ENCODE measurements at regions not wholly inside any gene's neighbourhood (a gene's known extent, or its start where the extent isn't known, plus 50 kb on each side); places are given as distances from the start of the nearest gene placed in this dataset.
"Not testable (repeated sequence)": the region's sequence is repeated elsewhere in the genome, so short reads cannot be mapped to it uniquely, and the experiment has no call there.

DNA sequence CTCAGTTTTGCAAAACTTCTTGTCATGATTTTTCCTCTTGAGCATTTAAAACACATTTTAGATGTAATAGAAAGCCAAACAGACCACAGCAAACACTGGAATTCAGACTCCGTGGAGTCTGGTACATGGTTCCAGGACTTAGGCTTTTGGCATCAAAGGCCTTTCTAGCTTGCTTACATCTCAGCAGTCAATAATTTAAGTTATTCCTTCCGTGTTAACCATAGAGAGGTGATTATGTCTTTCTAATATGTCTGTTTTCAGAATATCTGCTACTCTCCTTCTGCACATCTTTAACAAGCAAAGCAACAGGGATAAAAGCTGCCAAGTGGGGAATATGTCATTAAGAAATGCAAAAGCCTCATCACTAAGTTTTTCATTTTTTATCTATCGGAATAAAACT, 171.7 kb upstream of the CRBN start:
- Histone ChIP-seq H3K27me3 (ENCODE audit: control insufficient read depth, insufficient read depth, low read length) (no peaks in the 10 kb centered on the region), H3K4me3 (ENCODE audit: insufficient read depth, low read depth, low read length) (no peak overlapping the region), H3K36me3 (replicated peaks; ENCODE audit: control insufficient read depth, insufficient read depth, low read length) (no peaks in the 10 kb centered on the region)
- no peak for DNase-seq

DNA sequence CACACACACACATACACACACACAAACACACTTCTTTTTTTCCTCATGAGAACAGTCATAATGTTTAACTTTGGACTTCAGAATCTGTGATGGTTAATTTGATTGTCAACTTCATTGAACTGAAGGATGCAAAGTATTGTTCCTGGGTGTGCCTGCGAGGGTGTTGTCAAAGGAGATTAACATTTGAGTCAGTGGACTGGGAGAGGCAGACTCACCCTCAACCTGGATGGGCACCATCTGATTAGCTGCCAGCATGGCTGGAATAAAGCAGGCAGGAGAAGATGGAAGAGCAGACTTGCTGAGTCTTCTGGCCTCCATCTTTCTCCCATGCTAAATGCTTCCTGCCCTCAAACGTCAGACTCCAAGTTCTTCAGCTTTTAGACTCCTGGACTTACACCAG, 167.6 kb upstream of the CRBN start:
- not testable (repeated sequence) for DNase-seq; H3K27me3 ChIP-seq (ENCODE audit: control insufficient read depth, insufficient read depth, low read length); H3K36me3 ChIP-seq (replicated peaks; ENCODE audit: control insufficient read depth, insufficient read depth, low read length); H3K4me3 ChIP-seq (ENCODE audit: insufficient read depth, low read depth, low read length)

DNA sequence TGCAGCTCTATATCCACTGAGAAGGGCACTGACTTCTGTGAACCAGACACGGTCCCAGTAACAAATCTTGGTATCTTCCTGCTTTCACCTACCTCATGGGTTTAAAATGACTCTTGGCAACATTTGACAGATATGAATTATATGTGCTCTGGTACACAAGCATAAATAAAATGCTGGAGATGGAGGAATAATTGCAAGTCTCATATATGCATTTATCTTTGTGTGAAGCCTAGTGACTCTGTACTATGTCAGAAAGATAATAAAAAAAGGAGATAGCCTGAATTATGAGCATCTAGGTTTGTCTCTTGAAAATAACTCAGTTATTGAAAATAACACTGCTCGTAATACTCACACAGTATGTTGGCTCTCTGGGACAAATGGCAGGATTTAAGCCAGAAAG, 167.1 kb upstream of the CRBN start:
- H3K36me3 ChIP-seq (replicated peaks; ENCODE audit: control insufficient read depth, insufficient read depth, low read length): no peaks in the 10 kb centered on the region
- no peaks in the 10 kb centered on the region for H3K27me3 ChIP-seq (ENCODE audit: control insufficient read depth, insufficient read depth, low read length)
- no peak overlapping the region for H3K4me3 ChIP-seq (ENCODE audit: insufficient read depth, low read depth, low read length)
- no peak for DNase-seq

DNA sequence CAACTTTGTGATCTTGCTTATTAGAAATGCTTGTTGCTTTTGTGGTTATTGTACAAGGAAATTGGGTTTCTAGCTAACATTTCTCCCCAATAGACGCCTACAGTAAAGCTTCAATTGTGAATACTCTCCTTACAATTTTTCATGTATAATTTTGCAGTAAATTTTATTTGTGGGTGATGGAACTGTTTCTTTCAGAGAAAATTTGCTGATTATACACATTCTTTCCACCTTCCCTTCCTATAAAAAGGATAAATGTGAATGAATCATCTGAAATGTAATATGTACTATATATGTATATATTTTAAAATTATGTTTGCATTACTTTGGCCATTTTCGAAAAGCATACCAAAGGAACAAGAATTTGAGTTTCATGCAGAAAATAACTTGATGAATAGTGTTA, 162.7 kb upstream of the CRBN start:
- DNase-seq: no peak
- Histone ChIP-seq H3K27me3 (ENCODE audit: control insufficient read depth, insufficient read depth, low read length) (no peaks in the 10 kb centered on the region), H3K4me3 (ENCODE audit: insufficient read depth, low read depth, low read length) (no peak overlapping the region), H3K36me3 (replicated peaks; ENCODE audit: control insufficient read depth, insufficient read depth, low read length) (no peaks in the 10 kb centered on the region)

GRCh38 chr3:3340965-3341895, 161.7 kb upstream of the CRBN start:
- Histone ChIP-seq H3K4me3 (ENCODE audit: insufficient read depth, low read depth, low read length) (no peak overlapping the region), H3K36me3 (replicated peaks; ENCODE audit: control insufficient read depth, insufficient read depth, low read length) (no peaks in the 10 kb centered on the region), H3K27me3 (ENCODE audit: control insufficient read depth, insufficient read depth, low read length) (no peaks in the 10 kb centered on the region)
- no peak for DNase-seq

DNA sequence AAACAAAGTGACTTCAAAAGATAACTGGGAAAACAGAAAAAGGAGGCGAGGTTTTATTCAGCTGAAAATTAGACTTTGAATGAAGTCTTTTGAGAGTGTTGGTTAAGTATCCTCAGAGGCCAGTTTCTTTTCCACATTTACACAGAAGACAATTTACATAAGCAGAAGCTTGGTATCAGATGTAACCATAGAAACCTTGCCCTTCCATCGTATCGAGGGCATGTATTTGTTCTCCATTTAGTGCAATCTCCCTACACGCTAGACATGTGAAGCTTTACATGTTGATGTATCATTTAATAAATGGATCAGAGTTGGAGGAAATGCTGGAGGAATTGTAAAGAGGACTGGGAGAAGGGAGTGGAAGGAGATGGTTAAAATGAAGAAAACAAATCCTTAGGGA, 161.0 kb upstream of the CRBN start:
- Histone ChIP-seq H3K27me3 (ENCODE audit: control insufficient read depth, insufficient read depth, low read length) (no peaks in the 10 kb centered on the region), H3K36me3 (replicated peaks; ENCODE audit: control insufficient read depth, insufficient read depth, low read length) (no peaks in the 10 kb centered on the region), H3K4me3 (ENCODE audit: insufficient read depth, low read depth, low read length) (no peak overlapping the region)
- DNase-seq: no peak

GRCh38 chr3:3335903-3336302, 156.4 kb upstream of the CRBN start:
- no peak for DNase-seq
- Histone ChIP-seq H3K27me3 (ENCODE audit: control insufficient read depth, insufficient read depth, low read length) (no peaks in the 10 kb centered on the region), H3K4me3 (ENCODE audit: insufficient read depth, low read depth, low read length) (no peak overlapping the region), H3K36me3 (replicated peaks; ENCODE audit: control insufficient read depth, insufficient read depth, low read length) (no peaks in the 10 kb centered on the region)

DNA sequence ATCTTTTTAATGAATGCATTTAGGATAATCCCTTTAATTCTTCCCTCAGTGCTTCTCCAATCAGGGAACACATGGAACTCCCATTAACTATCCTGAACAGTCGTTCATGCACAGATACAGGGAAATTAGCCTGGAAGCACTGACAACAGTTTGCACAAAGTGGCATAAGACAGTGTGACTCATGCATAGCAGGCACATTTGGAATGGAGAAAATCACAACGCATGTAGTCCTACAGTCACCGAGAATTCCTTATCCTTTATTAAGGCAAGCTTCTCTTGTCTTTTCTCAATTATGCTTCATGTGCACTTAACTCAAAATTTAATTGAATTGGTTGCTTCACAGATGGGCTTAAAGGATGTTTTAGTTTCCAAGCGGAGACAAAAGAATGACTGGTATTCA, 155.0 kb upstream of the CRBN start:
- Histone ChIP-seq H3K4me3 (ENCODE audit: insufficient read depth, low read depth, low read length) (no peak overlapping the region), H3K36me3 (replicated peaks; ENCODE audit: control insufficient read depth, insufficient read depth, low read length) (no peaks in the 10 kb centered on the region), H3K27me3 (ENCODE audit: control insufficient read depth, insufficient read depth, low read length) (no peaks in the 10 kb centered on the region)
- DNase-seq: no peak

DNA sequence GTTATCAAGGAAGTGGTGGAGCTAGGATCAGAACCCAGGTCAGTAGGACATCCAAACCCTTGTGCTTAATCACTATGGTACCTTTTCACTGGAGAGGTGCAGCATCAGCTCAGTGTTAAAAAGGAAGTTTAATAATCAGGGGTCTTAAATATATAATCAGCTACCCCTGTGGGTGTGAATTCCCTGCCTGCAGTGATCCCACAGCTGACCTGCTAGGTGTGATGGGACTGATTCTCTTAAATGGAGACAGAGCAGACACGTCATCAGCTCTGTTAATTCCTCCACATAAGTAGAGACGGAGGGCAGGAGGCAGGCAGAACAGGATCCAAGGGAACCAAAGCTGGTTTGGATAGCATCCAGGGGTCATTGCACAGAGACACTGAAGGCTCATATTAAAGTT, 154.1 kb upstream of the CRBN start:
- H3K4me3 ChIP-seq (ENCODE audit: insufficient read depth, low read depth, low read length): no peak overlapping the region
- H3K36me3 ChIP-seq (replicated peaks; ENCODE audit: control insufficient read depth, insufficient read depth, low read length): no peaks in the 10 kb centered on the region
- no peak for DNase-seq
- no peaks in the 10 kb centered on the region for H3K27me3 ChIP-seq (ENCODE audit: control insufficient read depth, insufficient read depth, low read length)

- Histone ChIP-seq H3K4me3 (ENCODE audit: insufficient read depth, low read depth, low read length) (no peak overlapping the region), H3K36me3 (replicated peaks; ENCODE audit: control insufficient read depth, insufficient read depth, low read length) (no peaks in the 10 kb centered on the region), H3K27me3 (ENCODE audit: control insufficient read depth, insufficient read depth, low read length) (no peaks in the 10 kb centered on the region)
- no peak for DNase-seq
These were observed 137.0 kb upstream of the CRBN start for GRCh38 chr3:3316521-3316920.

DNA sequence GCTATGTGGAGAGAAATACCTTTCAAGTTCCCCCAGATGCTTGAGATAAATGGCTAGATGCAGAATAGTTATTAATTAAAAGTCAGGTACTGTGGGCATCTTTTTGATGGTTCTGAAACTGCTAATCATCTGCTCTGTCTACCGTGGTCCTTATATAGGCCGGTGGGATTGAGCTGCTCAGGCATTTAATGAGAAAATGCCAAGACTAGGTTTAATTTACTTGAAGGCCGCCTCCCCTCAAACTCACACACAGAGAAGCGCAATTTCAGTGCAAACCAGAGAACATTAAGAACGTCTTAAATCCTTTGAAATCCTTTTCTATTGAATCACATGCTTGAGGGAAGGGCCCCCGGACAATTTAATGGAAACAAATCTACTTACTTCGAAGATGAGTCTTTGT, 136.4 kb upstream of the CRBN start:
- no peak for DNase-seq
- H3K36me3 ChIP-seq (replicated peaks; ENCODE audit: control insufficient read depth, insufficient read depth, low read length): no peaks in the 10 kb centered on the region
- H3K4me3 ChIP-seq (ENCODE audit: insufficient read depth, low read depth, low read length): no peak overlapping the region
- H3K27me3 ChIP-seq (ENCODE audit: control insufficient read depth, insufficient read depth, low read length): no peaks in the 10 kb centered on the region

DNA sequence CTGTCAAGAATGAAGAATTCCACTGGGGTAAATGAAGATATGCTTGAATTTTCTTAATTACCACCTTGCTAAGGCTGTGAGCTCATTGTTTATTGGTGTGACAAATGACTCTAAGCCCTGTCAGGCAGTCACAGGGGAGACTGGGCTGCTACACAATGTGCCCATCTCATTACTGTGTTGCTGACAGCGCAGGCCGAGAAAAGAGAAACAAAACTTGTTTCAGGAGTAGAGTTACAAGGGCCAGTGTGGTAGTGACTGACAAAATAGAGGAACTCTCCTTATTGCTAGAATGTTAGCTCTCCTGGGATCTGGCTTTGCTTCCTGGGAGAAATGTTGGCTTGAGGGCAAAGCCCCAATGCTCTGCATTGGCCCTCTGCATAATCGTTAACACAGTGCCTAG, 130.4 kb upstream of the CRBN start:
- DNase-seq: no peak
- no peak overlapping the region for H3K4me3 ChIP-seq (ENCODE audit: insufficient read depth, low read depth, low read length)
- H3K36me3 ChIP-seq (replicated peaks; ENCODE audit: control insufficient read depth, insufficient read depth, low read length): no peaks in the 10 kb centered on the region
- H3K27me3 ChIP-seq (ENCODE audit: control insufficient read depth, insufficient read depth, low read length): no peaks in the 10 kb centered on the region

GRCh38 chr3:3308809-3309208, 129.3 kb upstream of the CRBN start:
- H3K36me3 ChIP-seq (replicated peaks; ENCODE audit: control insufficient read depth, insufficient read depth, low read length): no peaks in the 10 kb centered on the region
- no peak for DNase-seq
- no peaks in the 10 kb centered on the region for H3K27me3 ChIP-seq (ENCODE audit: control insufficient read depth, insufficient read depth, low read length)
- H3K4me3 ChIP-seq (ENCODE audit: insufficient read depth, low read depth, low read length): no peak overlapping the region

- H3K36me3 ChIP-seq (replicated peaks; ENCODE audit: control insufficient read depth, insufficient read depth, low read length): no peaks in the 10 kb centered on the region
- H3K4me3 ChIP-seq (ENCODE audit: insufficient read depth, low read depth, low read length): no peak overlapping the region
- DNase-seq: no peak
- H3K27me3 ChIP-seq (ENCODE audit: control insufficient read depth, insufficient read depth, low read length): no peaks in the 10 kb centered on the region
These were observed 128.0 kb upstream of the CRBN start for GRCh38 chr3:3307491-3307890.

- H3K4me3 ChIP-seq (ENCODE audit: insufficient read depth, low read depth, low read length): no peak overlapping the region
- H3K27me3 ChIP-seq (ENCODE audit: control insufficient read depth, insufficient read depth, low read length): no peaks in the 10 kb centered on the region
- H3K36me3 ChIP-seq (replicated peaks; ENCODE audit: control insufficient read depth, insufficient read depth, low read length): no peaks in the 10 kb centered on the region
- DNase-seq: no peak
These were observed 126.3 kb upstream of the CRBN start for GRCh38 chr3:3305841-3306240.

DNA sequence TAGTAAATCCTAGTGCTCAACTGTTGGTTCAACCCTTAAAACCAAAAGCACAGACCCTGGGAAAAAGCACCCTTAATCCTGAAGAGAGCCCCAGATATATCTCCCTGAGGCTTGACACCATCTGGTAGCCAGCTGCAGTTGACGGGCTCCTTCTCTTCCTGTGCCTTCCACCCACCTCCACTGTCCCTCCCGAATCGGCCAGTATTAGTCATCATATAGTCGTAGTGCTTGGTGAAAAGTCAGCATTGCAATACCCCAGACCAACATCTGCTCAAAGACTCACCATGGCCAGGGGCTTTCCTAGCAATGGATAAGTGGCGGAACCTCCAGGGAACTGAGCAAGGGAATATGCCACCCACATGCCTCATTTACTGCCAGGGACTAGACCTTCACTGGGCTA, 125.6 kb upstream of the CRBN start:
- no peak overlapping the region for H3K4me3 ChIP-seq (ENCODE audit: insufficient read depth, low read depth, low read length)
- no peaks in the 10 kb centered on the region for H3K36me3 ChIP-seq (replicated peaks; ENCODE audit: control insufficient read depth, insufficient read depth, low read length)
- no peak for DNase-seq
- H3K27me3 ChIP-seq (ENCODE audit: control insufficient read depth, insufficient read depth, low read length): no peaks in the 10 kb centered on the region
